ENCODE measurements at regions not wholly inside any gene's neighbourhood (a gene's known extent, or its start where the extent isn't known, plus 50 kb on each side); places are given as distances from the start of the nearest gene placed in this dataset.

DNA sequence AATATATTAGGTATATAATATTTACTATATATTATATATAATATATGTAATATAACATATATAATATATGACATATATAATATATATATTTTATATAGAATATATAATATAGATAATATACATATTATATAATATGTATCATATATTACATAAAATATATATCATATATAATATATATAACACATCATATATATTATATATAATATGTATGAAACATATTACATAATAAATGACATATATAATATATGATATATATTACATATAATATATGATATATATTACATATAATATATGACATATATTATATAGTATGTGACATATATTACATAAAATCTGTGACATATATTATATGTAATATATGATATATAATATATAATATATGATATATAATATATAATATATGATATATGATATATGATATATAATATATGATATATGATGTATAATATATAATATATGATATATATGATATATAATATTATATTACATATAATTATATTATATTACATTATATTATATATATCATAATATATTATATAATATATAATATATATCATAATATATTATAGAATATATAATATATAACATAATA is 119.5 kb upstream of the RIMBP3 start:
- no peak for ATAC-seq

DNA sequence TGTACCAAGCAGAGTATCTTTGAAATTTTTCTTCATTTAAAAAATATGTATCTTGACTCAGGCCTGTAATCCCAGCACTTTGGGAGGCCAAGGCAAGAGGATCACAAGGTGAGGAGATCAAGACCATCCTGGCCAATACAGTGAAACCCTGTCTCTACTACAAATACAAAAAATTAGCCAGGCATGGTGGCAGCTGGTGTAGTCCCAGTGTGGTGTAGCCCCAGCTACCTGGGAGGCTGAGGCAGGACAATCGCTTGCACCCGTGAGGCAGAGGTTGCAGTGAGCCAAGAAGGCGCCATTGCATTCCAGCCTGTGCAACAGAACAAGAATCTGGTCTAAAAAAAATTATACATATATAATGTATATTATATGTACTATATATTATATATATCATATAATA is 118.7 kb upstream of the RIMBP3 start:
- peak; percentile 36 for ATAC-seq

All from esophagus mucosa (tissue), 1 donor.